ENCODE measurements at regions not wholly inside any gene's neighbourhood (a gene's known extent, or its start where the extent isn't known, plus 50 kb on each side); places are given as distances from the start of the nearest gene placed in this dataset.

DNA sequence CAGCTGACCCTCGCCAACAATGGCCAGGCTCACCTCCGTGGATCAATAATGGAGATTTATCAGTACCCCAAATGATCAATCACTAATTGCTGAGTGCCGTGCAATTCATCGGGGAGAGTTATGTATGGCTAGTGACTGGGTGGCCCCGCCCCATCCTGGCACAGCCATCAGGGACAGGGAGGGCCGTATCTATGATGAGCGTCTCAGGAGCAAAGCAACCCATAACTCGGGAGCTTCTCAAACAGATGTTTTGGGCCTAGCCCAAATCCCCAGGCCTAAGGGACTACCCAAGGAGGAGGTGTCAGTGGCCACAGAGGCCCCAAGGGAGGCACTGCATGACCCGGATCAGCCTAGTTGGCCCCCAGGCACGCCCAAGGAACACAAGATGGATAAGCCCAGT, 180.0 kb upstream of the LINGO1 start:
- no peak overlapping the region for H3K4me3 ChIP-seq (ENCODE audit: low read length)
- DNase-seq (ENCODE audit: low read depth, low spot score): no peak

DNA sequence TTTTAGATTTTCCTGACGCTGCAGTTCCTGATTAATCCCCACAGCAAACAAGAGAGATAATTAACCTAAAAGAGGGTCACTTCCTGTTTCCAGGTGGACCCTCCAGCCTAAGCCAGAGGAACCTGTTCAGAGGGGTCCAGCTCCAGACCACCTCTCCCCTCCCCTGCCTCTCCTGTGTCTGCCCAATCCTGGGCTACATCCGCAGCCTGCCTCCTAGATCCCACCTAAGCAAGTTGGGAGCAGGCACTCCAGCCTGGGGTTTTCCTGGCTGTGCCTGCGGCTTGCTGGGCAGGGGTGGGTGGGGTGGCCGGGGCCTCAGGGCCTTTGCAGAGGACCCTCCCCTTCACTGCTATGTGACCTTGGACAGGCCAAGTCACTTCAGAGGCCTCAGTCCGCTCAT, 178.6 kb upstream of the LINGO1 start:
- no peak for DNase-seq (ENCODE audit: low read depth, low spot score)
- no peak overlapping the region for H3K4me3 ChIP-seq (ENCODE audit: low read length)

- H3K4me3 ChIP-seq (ENCODE audit: low read length): no peak overlapping the region
- DNase-seq (ENCODE audit: low read depth, low spot score): no peak
Observed at GRCh38 chr15:77810130-77810571, 177.4 kb upstream of the LINGO1 start.

DNA sequence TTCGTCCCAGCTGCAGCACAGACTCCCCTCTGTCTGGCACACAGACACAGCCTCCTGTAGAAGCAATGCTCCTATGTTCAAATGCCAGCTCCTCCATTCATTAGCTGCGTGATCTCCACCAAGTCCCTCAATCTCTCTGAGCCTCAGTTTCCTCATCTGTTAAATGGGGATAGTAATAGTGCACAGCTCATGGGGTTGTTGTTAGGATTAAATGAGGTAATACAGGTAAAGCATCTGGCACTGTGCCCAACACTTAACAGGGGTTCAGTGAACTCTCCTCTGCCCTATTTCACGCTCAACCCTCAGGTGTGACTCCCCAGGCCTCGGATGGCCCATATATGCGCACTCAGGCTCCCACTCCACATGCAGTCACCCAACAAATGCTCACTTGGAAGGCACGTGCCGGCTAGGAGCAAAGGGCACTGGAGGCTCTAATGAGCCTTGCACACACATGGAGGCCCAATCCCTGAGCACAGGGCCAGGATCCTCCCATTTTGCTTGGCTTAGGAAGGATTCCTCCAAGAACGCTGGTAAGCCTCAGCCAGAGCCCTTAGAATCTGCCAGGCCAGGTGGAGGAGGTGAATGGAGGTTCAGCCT, 176.0 kb upstream of the LINGO1 start:
- DNase-seq (ENCODE audit: low read depth, low spot score): no peak
- H3K4me3 ChIP-seq (ENCODE audit: low read length): no peak overlapping the region

DNA sequence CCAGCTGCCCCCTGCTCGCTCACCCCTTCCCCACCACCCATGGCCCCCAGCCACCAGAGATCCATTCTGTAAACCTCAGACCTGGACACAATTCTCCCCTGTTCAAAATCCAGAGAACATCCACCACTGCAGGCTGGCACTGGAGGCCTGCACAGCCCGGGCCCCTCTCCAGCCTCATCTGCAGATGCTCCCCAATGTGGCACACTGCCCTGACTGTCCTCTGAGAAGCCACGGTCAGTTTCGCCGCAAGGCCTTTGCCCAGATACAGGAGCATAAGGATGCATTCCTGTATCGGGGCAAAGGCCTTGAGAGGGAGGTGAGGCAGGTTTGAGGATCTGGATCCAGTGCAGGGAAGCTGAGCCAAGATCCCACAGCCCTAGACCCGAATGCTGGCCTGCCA, 175.4 kb upstream of the LINGO1 start:
- DNase-seq (ENCODE audit: low read depth, low spot score): no peak
- H3K4me3 ChIP-seq (ENCODE audit: low read length): no peak overlapping the region

DNA sequence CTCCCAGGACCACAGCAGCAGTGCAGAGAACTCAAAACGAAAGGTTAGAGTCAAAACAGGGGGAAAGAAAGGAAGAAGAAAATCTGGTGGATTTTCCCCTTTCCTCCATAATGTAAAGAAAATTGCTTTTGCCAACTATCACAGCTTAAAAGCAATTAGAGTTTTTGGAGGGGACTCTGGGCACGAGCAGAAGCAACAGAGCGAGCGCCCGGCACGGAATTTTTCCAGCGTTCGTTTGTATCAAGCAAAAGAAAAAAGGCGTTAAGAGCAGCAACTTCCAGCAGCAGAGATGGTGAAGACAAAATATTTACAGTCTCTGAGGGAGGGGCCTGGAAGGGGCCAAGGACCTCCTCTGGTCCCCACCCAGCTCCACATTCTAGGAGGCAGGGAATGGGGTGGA, 174.9 kb upstream of the LINGO1 start:
- DNase-seq (ENCODE audit: low read depth, low spot score): no peak
- no peak overlapping the region for H3K4me3 ChIP-seq (ENCODE audit: low read length)

GRCh38 chr15:77807115-77807514, 174.4 kb upstream of the LINGO1 start:
- no peak for DNase-seq (ENCODE audit: low read depth, low spot score)
- no peak overlapping the region for H3K4me3 ChIP-seq (ENCODE audit: low read length)

GRCh38 chr15:77804210-77804609, 171.5 kb upstream of the LINGO1 start:
- H3K4me3 ChIP-seq (ENCODE audit: low read length): no peak overlapping the region
- no peak for DNase-seq (ENCODE audit: low read depth, low spot score)

DNA sequence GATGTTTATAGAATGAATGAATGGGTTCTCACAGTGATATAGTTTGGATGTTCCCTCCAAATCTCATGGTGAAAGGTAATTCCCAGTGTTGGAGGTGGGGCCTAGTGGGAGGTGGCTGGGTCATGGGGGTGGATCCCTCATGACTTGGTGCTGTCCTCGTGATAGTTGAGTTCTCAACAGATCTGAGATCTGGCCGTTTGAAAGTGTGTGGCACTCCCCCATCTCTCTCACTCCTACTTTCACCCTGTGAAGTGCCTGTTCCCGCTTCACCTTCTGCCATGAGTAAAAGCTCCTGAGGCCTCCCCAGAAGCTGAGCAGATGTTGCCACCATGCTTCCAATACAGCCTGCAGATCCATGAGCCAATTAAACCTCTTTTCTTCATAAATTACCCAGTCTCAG, 170.8 kb upstream of the LINGO1 start:
- no peak for DNase-seq (ENCODE audit: low read depth, low spot score)
- no peak overlapping the region for H3K4me3 ChIP-seq (ENCODE audit: low read length)

GRCh38 chr15:77800305-77800704, 167.6 kb upstream of the LINGO1 start:
- DNase-seq (ENCODE audit: low read depth, low spot score): no peak
- no peak overlapping the region for H3K4me3 ChIP-seq (ENCODE audit: low read length)

GRCh38 chr15:77798847-77799246, 166.1 kb upstream of the LINGO1 start:
- H3K4me3 ChIP-seq (ENCODE audit: low read length): no peak overlapping the region
- no peak for DNase-seq (ENCODE audit: low read depth, low spot score)

DNA sequence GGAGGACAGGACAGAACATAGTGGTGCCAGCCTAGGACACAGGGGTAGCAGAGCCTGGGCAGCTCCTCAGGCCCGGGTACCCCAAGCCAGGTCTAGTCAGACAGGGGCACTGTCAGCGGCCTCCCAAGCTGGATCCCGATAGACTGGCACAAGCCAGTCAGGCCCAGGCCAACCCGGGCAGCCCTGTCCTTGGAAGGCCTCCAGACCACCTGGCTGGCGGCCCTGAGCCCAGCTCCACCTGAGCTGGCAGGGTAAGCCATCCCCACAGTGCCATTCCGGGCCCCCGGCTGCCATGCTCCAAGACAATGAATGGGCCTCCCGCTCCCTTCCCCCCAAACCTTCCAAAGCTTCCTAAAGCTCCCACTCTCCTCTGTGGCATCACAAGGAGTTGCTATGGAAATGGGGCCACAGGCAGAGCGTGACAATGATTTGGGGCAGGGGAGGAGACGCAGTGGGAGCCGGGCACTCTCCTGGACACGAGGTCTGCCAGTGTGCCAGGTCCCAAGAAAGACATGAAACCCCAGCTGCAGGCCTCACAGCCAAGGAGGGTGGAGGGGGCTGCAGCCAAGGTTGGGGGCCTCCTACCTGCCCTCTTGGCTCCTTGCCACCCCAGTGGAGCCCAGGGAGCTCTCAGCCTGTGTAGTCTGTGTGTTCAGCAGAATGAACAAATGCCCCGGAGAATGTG, 165.6 kb upstream of the LINGO1 start:
- no peak overlapping the region for H3K4me3 ChIP-seq (ENCODE audit: low read length)
- no peak for DNase-seq (ENCODE audit: low read depth, low spot score)

DNA sequence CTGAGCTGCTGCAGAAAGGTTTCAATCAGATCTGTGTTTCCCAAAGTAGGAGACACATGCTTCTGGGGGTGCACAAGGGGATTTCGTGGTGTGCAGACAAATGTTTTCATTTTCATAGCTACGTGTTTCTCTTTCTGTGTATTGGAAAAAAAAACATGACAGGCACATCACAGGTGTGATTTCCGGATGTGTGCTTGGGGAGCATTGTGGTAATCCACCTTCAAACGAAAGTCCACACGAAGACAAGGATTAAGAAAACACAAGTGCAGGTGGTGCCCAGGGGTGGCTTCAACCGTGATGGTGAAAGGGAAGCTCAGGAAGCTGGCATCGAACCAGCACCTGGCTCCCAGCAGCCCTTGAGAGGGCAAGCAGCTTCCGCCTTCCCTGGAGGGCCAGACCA, 164.6 kb upstream of the LINGO1 start:
- peak; percentile 89 for DNase-seq (ENCODE audit: low read depth, low spot score)
- no peak overlapping the region for H3K4me3 ChIP-seq (ENCODE audit: low read length)

- H3K4me3 ChIP-seq (ENCODE audit: low read length): no peak overlapping the region
- no peak for DNase-seq (ENCODE audit: low read depth, low spot score)
Observed at GRCh38 chr15:77796046-77796729, 163.5 kb upstream of the LINGO1 start.

DNA sequence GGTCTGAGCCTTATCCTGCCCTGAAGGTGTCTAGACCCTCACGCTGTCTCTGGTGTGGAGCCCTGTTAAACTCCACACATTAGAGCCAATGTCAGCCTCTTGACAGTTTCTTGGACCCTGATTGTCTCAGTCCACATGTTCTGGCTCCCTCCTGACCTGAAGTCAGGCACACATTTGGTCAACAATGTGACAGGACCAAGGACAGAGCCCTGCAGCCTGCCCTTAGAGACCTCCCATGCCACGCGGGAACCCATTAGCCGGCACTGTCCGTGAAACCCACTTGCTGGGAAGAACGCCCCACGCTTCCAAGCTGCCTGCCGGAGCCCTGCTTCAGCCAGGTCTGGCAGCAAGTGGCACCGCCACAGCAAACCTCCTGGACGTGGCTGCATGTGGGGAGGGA, 162.7 kb upstream of the LINGO1 start:
- no peak for DNase-seq (ENCODE audit: low read depth, low spot score)
- no peak overlapping the region for H3K4me3 ChIP-seq (ENCODE audit: low read length)

DNA sequence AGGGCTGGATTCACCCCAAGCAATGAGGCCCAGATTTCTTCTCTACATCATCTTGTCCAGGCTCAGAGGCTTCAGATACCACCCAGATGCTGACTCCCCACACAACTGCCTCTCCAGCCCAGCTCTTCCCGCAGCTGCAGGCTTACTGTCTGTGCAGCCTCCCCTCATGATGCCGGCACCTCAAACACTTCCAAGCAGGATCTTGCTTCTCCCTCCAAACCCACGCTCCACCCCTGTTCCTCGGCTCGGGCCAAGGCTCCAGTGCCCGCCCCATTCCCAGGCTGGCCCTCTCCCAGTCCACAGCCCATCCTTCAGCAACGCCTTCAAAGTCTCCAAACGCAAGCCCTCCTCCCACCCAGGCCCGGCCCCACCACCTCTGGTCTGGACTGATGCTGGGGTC, 159.2 kb upstream of the LINGO1 start:
- H3K4me3 ChIP-seq (ENCODE audit: low read length): no peak overlapping the region
- DNase-seq (ENCODE audit: low read depth, low spot score): no peak

DNA sequence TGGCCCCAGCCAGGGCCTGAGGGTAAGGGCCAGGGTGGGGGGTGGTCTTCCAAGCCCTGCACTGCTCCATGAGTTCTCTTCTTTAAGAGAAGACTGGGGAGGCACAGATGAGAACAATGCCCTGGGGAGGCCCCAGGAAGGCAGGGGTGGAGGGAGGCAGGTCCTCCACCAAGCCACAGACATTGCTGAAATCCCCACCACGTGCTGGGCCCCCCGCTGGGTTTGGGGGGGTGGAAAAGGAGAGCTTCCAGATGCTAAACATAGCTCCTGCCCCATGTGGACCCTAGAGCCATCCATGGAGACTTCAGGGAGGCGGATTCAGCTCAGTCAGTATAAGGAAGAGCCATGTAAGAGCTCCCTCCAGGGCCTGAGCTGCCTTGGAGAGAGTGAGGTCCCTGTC, 157.8 kb upstream of the LINGO1 start:
- no peak for DNase-seq (ENCODE audit: low read depth, low spot score)
- H3K4me3 ChIP-seq (ENCODE audit: low read length): no peak overlapping the region

DNA sequence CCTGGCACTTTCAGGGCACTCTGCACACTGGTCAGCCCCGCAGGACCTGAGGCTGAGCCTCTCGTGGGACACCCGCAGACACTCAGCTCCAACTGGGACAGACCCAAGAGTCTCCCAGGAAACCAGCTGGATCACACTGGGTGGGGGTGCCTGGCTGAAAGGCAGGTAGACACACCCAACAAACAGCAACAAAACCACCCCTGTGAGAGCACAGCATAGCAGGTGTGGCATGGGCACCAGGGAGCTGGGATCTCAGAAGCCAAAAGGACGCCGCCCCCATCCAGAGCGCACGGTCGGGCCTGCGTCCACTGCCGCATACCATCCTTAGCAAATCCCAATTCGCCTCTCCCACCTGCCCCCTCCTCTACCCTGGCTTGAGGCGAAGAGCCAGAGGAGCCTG, 154.2 kb upstream of the LINGO1 start:
- H3K4me3 ChIP-seq (ENCODE audit: low read length): no peak overlapping the region
- DNase-seq (ENCODE audit: low read depth, low spot score): no peak

- DNase-seq (ENCODE audit: low read depth, low spot score): no peak
- H3K4me3 ChIP-seq (ENCODE audit: low read length): no peak overlapping the region
Observed at GRCh38 chr15:77786181-77786890, 153.6 kb upstream of the LINGO1 start.
